ENCODE measurements at regions not wholly inside any gene's neighbourhood (a gene's known extent, or its start where the extent isn't known, plus 50 kb on each side); places are given as distances from the start of the nearest gene placed in this dataset.
"Not testable (repeated sequence)": the region's sequence is repeated elsewhere in the genome, so short reads cannot be mapped to it uniquely, and the experiment has no call there.

DNA sequence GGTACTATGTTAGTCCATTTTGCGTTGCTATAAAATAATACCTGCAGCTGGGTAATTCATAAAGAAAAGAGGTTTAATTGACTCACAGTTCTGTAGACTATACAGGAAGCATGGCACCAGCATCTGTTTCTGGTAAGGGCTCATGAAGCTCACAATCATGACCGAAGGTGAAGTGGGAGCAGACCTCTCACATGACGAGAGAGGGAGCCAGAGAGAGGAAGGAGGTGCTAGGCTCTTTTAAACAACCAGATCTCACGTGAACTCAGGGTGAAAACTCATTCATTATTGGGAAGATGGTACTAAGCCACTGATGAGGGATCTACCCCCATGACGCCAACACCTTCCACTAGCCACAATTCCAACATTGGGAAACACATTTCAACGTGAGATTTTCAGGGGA lies 301.7 kb upstream of the MDFIC2 start:
- Histone ChIP-seq H3K9me3 (ENCODE audit: low read length) (no peaks in the 10 kb centered on the region), H3F3A (ENCODE audit: insufficient read depth, low read length) (no peaks in the 10 kb centered on the region), H3K79me2 (ENCODE audit: insufficient read depth, low read length) (no peaks in the 10 kb centered on the region), H3K4me3 (ENCODE audit: low read depth, low read length, poor library complexity, severe bottlenecking) (no peak overlapping the region), H3K9me2 (ENCODE audit: low read depth, low read length) (no peaks in the 10 kb centered on the region), H3K4me2 (ENCODE audit: low read length) (no peak overlapping the region), H2AFZ (ENCODE audit: low read length) (no peak overlapping the region), H3K9ac (ENCODE audit: low read length) (no peak overlapping the region), H4K20me1 (ENCODE audit: insufficient read depth, low read length) (no peaks in the 10 kb centered on the region), H3K4me1 (ENCODE audit: insufficient read depth, low read length, severe bottlenecking) (no peaks in the 10 kb centered on the region), H3K27ac (ENCODE audit: low read depth, low read length, poor library complexity, severe bottlenecking) (no peak overlapping the region), H3K27me3 (ENCODE audit: insufficient read depth, low read length) (no peaks in the 10 kb centered on the region), H3K36me3 (ENCODE audit: insufficient read depth, low read length) (no peaks in the 10 kb centered on the region)
- no peak for TF ChIP-seq EZH2 (IDR thresholded peaks at IDR 0.05; ENCODE audit: borderline replicate concordance, low read length)
- TF ChIP-seq, protein P1, sequence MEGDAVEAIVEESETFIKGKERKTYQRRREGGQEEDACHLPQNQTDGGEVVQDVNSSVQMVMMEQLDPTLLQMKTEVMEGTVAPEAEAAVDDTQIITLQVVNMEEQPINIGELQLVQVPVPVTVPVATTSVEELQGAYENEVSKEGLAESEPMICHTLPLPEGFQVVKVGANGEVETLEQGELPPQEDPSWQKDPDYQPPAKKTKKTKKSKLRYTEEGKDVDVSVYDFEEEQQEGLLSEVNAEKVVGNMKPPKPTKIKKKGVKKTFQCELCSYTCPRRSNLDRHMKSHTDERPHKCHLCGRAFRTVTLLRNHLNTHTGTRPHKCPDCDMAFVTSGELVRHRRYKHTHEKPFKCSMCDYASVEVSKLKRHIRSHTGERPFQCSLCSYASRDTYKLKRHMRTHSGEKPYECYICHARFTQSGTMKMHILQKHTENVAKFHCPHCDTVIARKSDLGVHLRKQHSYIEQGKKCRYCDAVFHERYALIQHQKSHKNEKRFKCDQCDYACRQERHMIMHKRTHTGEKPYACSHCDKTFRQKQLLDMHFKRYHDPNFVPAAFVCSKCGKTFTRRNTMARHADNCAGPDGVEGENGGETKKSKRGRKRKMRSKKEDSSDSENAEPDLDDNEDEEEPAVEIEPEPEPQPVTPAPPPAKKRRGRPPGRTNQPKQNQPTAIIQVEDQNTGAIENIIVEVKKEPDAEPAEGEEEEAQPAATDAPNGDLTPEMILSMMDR (IDR thresholded peaks at IDR 0.05; ENCODE audit: low read length): no peak

DNA sequence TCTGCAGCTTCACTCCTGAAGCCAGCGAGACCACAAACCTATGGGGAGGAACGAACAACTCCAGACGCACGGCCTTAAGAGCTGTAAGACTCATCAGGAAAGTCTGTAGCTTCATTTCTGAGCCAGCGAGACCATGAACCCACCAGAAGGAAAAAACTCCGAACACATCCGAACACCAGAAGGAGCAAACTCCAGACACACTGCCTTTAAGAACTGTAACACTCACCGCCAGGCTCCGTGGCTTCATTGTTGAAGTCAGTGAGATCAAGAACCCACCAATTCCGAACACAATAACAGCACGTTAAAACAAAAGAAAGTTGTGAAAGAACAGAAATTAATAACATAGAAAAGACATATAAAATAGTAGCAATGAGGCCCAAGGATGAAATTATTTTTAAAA lies 300.5 kb upstream of the MDFIC2 start:
- Histone ChIP-seq H3K4me3 (ENCODE audit: low read depth, low read length, poor library complexity, severe bottlenecking) (no peak overlapping the region), H3K27ac (ENCODE audit: low read depth, low read length, poor library complexity, severe bottlenecking) (no peak overlapping the region), H3K9me2 (ENCODE audit: low read depth, low read length) (no peaks in the 10 kb centered on the region), H3K27me3 (ENCODE audit: insufficient read depth, low read length) (no peaks in the 10 kb centered on the region), H3K9ac (ENCODE audit: low read length) (no peak overlapping the region), H3F3A (ENCODE audit: insufficient read depth, low read length) (no peaks in the 10 kb centered on the region), H3K4me1 (ENCODE audit: insufficient read depth, low read length, severe bottlenecking) (no peaks in the 10 kb centered on the region), H2AFZ (ENCODE audit: low read length) (no peak overlapping the region), H3K79me2 (ENCODE audit: insufficient read depth, low read length) (no peaks in the 10 kb centered on the region), H3K4me2 (ENCODE audit: low read length) (no peak overlapping the region), H3K9me3 (ENCODE audit: low read length) (no peaks in the 10 kb centered on the region), H4K20me1 (ENCODE audit: insufficient read depth, low read length) (no peaks in the 10 kb centered on the region), H3K36me3 (ENCODE audit: insufficient read depth, low read length) (no peaks in the 10 kb centered on the region)
- TF ChIP-seq, protein P1 (IDR thresholded peaks at IDR 0.05; ENCODE audit: low read length): no peak
- no peak for TF ChIP-seq EZH2 (IDR thresholded peaks at IDR 0.05; ENCODE audit: borderline replicate concordance, low read length)

DNA sequence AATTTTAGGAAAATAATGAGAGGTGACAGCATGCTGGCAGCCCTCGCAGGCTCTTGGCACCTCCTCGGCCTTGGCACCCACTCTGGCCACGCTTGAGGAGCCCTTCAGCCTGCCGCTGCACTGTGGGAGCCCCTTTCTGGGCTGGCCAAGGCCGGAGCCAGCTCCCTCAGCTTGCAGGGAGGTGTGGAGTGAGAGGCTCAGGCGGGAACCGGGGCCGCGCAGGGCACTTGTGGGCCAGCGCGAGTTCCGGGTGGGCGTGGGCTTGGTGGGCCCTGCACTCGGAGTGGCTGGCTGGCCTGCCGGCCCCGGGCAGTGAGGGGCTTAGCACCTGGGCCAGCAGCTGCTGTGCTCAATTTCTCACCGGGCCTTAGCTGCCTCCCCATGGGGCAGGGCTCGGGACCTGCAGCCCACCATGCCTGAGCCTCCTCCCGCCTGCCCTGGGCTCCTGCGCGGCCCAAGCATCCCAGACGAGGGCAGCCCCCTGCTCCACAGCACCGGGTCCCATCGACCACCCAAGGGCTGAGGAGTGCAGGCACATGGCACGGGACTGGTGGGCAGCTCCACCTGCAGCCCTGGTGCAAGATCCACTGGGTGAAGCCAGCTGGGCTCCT lies 299.3 kb upstream of the MDFIC2 start:
- H3F3A ChIP-seq (ENCODE audit: insufficient read depth, low read length); H3K4me1 ChIP-seq (ENCODE audit: insufficient read depth, low read length, severe bottlenecking); H3K9me2 ChIP-seq (ENCODE audit: low read depth, low read length); H3K36me3 ChIP-seq (ENCODE audit: insufficient read depth, low read length); H4K20me1 ChIP-seq (ENCODE audit: insufficient read depth, low read length); H3K9me3 ChIP-seq (ENCODE audit: low read length); H3K4me3 ChIP-seq (ENCODE audit: low read depth, low read length, poor library complexity, severe bottlenecking); H3K4me2 ChIP-seq (ENCODE audit: low read length); H3K27ac ChIP-seq (ENCODE audit: low read depth, low read length, poor library complexity, severe bottlenecking); H2AFZ ChIP-seq (ENCODE audit: low read length); H3K9ac ChIP-seq (ENCODE audit: low read length); H3K27me3 ChIP-seq (ENCODE audit: insufficient read depth, low read length); H3K79me2 ChIP-seq (ENCODE audit: insufficient read depth, low read length): not testable (repeated sequence)

DNA sequence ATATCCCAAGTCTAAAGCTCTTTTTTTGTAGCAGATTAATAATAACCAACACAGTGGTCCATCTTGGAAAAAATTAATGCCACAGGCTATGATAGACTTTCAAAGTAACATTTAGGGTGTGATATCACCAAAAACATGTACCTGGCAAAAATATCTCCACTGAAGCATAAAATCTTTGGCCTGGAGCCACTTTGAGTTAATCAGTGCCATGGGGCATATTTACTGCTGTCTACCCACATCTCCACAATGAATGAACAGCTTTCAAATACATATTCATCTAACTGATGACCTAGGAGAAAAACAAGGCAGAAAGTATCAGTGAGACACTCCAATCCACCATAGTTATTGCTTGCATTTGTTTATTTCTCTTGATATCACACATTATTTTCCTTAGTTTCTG lies 296.0 kb upstream of the MDFIC2 start:
- Histone ChIP-seq H3K4me1 (ENCODE audit: insufficient read depth, low read length, severe bottlenecking) (no peaks in the 10 kb centered on the region), H3K36me3 (ENCODE audit: insufficient read depth, low read length) (no peaks in the 10 kb centered on the region), H3K4me3 (ENCODE audit: low read depth, low read length, poor library complexity, severe bottlenecking) (no peak overlapping the region), H3K79me2 (ENCODE audit: insufficient read depth, low read length) (no peaks in the 10 kb centered on the region), H3F3A (ENCODE audit: insufficient read depth, low read length) (no peaks in the 10 kb centered on the region), H3K4me2 (ENCODE audit: low read length) (no peak overlapping the region), H3K9me3 (ENCODE audit: low read length) (no peaks in the 10 kb centered on the region), H3K9me2 (ENCODE audit: low read depth, low read length) (no peaks in the 10 kb centered on the region), H3K27ac (ENCODE audit: low read depth, low read length, poor library complexity, severe bottlenecking) (no peak overlapping the region), H3K27me3 (ENCODE audit: insufficient read depth, low read length) (no peaks in the 10 kb centered on the region), H3K9ac (ENCODE audit: low read length) (no peak overlapping the region), H2AFZ (ENCODE audit: low read length) (no peak overlapping the region), H4K20me1 (ENCODE audit: insufficient read depth, low read length) (no peaks in the 10 kb centered on the region)
- no peak for TF ChIP-seq EZH2 (IDR thresholded peaks at IDR 0.05; ENCODE audit: borderline replicate concordance, low read length)
- TF ChIP-seq, protein P1 (IDR thresholded peaks at IDR 0.05; ENCODE audit: low read length): no peak

Measured in OCI-LY1 (cell line).